WI38 (cell line): ENCODE measurements at regions not wholly inside any gene's neighbourhood (a gene's known extent, or its start where the extent isn't known, plus 50 kb on each side); places are given as distances from the start of the nearest gene placed in this dataset.

Experiments used
- H3K4me3 ChIP-seq: 2 replicates; pipeline ENCODE4 v1.5.1; 2011; ENCODE audit warnings: low read depth, mild to moderate bottlenecking, control low read depth, low read length
- CTCF ChIP-seq: IDR thresholded peaks from 2 replicates; pipeline ENCODE4 v1.5.1; 2012; ENCODE audit warnings: low read depth, mild to moderate bottlenecking, control low read depth, low read length

- H3K4me3 ChIP-seq, result no peak overlapping the region
- TF ChIP-seq CTCF, result no peak
These were observed 264.9 kb upstream of the PLXNA2 start for GRCh38 chr1:208509072-208509471.

- H3K4me3 ChIP-seq, result no peak overlapping the region
- TF ChIP-seq CTCF, result no peak
These were observed 266.2 kb upstream of the PLXNA2 start for GRCh38 chr1:208510192-208510952.

GRCh38 chr1:208511242-208511860 lies 267.2 kb upstream of the PLXNA2 start:
- H3K4me3 ChIP-seq, result no peak overlapping the region
- TF ChIP-seq CTCF, result no peak

GRCh38 chr1:208513799-208514198 lies 269.6 kb upstream of the PLXNA2 start:
- H3K4me3 ChIP-seq, result no peak overlapping the region
- TF ChIP-seq CTCF, result no peak

- TF ChIP-seq CTCF, result no peak
- no peak overlapping the region for H3K4me3 ChIP-seq
These were observed 270.9 kb upstream of the PLXNA2 start for GRCh38 chr1:208515129-208515528.

- TF ChIP-seq CTCF, result no peak
- no peak overlapping the region for H3K4me3 ChIP-seq
These were observed 272.6 kb upstream of the PLXNA2 start for GRCh38 chr1:208516780-208517179.

- no peak overlapping the region for H3K4me3 ChIP-seq
- TF ChIP-seq CTCF, result no peak
These were observed 276.4 kb upstream of the PLXNA2 start for GRCh38 chr1:208520438-208521099.
